T follicular helper cell (primary cell): ENCODE measurements at regions not wholly inside any gene's neighbourhood (a gene's known extent, or its start where the extent isn't known, plus 50 kb on each side); places are given as distances from the start of the nearest gene placed in this dataset.

ENCODE experiments used
- DNase-seq: peaks from one replicate; pipeline ENCODE4 v3.0.0-alpha.2; 2020; ENCODE audit warnings: low read depth

- no peak for DNase-seq
Observed at GRCh38 chr9:20042128-20042711, 253.4 kb upstream of the SLC24A2 start.

- no peak for DNase-seq
Observed at GRCh38 chr9:20041697-20042081, 252.9 kb upstream of the SLC24A2 start.

GRCh38 chr9:20040991-20041696 lies 252.3 kb upstream of the SLC24A2 start:
- no peak for DNase-seq

- DNase-seq = no peak
Observed at GRCh38 chr9:20037699-20038098, 248.9 kb upstream of the SLC24A2 start.

GRCh38 chr9:20033511-20033910 lies 244.7 kb upstream of the SLC24A2 start:
- DNase-seq = no peak

GRCh38 chr9:20032413-20033006 lies 243.7 kb upstream of the SLC24A2 start:
- no peak for DNase-seq

GRCh38 chr9:20031836-20032235 lies 243.0 kb upstream of the SLC24A2 start:
- DNase-seq = no peak

GRCh38 chr9:20030671-20031070 lies 241.8 kb upstream of the SLC24A2 start:
- DNase-seq = no peak

GRCh38 chr9:20030221-20030620 lies 241.4 kb upstream of the SLC24A2 start:
- DNase-seq = no peak

GRCh38 chr9:20028849-20029231 lies 240.0 kb upstream of the SLC24A2 start:
- no peak for DNase-seq

- no peak for DNase-seq
Observed at GRCh38 chr9:20028192-20028848, 239.5 kb upstream of the SLC24A2 start.

GRCh38 chr9:20023961-20024571 lies 235.2 kb upstream of the SLC24A2 start:
- DNase-seq = no peak

GRCh38 chr9:20023210-20023905 lies 234.5 kb upstream of the SLC24A2 start:
- no peak for DNase-seq

GRCh38 chr9:20022410-20022809 lies 233.6 kb upstream of the SLC24A2 start:
- DNase-seq = no peak

GRCh38 chr9:20016611-20017010 lies 227.8 kb upstream of the SLC24A2 start:
- DNase-seq = no peak

GRCh38 chr9:20015427-20015931 lies 226.6 kb upstream of the SLC24A2 start:
- DNase-seq = no peak

- DNase-seq = no peak
Observed at GRCh38 chr9:20014168-20014567, 225.3 kb upstream of the SLC24A2 start.

- no peak for DNase-seq
Observed at GRCh38 chr9:20012232-20012631, 223.4 kb upstream of the SLC24A2 start.

- DNase-seq = no peak
Observed at GRCh38 chr9:20009606-20010005, 220.8 kb upstream of the SLC24A2 start.

- DNase-seq = no peak
Observed at GRCh38 chr9:20002011-20002410, 213.2 kb upstream of the SLC24A2 start.

GRCh38 chr9:20001058-20001457 lies 212.2 kb upstream of the SLC24A2 start:
- no peak for DNase-seq
